ENCODE measurements at regions not wholly inside any gene's neighbourhood (a gene's known extent, or its start where the extent isn't known, plus 50 kb on each side); places are given as distances from the start of the nearest gene placed in this dataset.

DNA sequence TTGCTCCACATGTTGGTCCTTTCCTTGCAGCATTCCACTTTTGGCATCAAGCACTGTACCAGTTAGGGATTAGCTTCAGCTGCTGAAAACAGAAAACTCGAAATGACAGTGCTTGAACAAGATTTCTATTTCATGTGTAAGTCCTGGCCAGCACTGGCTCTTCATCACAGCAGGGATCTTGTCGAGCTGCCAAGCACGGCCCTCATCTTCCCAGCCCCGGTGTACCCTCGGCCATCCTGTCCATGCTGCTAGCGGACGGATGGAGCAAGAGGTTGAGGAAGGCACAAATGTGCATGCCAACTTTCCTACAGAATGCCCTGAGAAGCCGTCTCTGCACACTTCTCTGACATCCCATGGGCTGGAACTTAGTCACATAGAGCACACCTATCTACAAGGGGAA is 130.6 kb downstream of the TENT4A start:
- no peak for DNase-seq (ENCODE audit: insufficient read length, low spot score)
- no peak for TF ChIP-seq POLR2A (IDR thresholded peaks at IDR 0.05; ENCODE audit: low read depth, low read length)
- no peak for FAIRE-seq

DNA sequence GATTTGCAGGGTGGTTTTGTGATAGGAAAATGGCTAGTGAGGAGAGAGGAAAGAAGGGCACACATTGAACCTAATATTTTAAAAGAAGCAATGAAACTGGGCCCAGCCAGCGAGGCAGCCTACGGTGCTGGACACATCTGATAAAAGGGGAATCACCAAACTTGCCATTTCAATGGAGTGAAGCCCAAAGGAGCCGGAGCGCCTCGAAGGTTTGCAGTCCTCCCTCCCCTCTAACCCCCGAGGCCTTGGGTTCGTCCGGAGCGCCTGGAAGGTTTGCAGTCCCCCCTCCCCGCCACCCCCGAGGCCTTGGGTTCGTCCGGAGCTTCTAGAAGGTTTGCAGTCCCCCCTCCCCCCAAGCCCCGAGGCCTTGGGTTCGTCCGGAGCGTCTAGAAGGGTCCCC is 132.6 kb downstream of the TENT4A start:
- no peak for DNase-seq (ENCODE audit: insufficient read length, low spot score)
- TF ChIP-seq POLR2A (IDR thresholded peaks at IDR 0.05; ENCODE audit: low read depth, low read length) = no peak
- FAIRE-seq = no peak

DNA sequence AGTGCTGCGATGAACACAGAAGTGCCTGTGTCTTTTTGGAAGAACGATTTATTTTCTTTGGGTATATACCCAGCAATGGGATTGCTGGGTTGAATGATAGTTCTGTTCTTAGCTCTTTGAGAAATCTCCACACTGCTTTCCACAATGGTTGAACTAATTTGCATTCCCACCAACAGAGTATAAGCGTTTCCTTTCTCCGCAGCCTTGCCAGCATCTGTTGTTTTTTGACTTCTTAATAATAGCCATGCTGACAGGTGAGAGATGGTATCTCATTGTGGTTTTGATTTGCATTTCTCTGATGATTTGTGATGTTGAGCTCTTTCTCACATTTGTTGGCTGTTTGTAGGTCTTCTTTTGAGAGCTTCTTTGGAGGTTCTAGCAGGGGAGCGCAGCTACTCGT is 134.6 kb downstream of the TENT4A start:
- no peak for TF ChIP-seq POLR2A (IDR thresholded peaks at IDR 0.05; ENCODE audit: low read depth, low read length)
- DNase-seq (ENCODE audit: insufficient read length, low spot score) = no peak
- FAIRE-seq = no peak

DNA sequence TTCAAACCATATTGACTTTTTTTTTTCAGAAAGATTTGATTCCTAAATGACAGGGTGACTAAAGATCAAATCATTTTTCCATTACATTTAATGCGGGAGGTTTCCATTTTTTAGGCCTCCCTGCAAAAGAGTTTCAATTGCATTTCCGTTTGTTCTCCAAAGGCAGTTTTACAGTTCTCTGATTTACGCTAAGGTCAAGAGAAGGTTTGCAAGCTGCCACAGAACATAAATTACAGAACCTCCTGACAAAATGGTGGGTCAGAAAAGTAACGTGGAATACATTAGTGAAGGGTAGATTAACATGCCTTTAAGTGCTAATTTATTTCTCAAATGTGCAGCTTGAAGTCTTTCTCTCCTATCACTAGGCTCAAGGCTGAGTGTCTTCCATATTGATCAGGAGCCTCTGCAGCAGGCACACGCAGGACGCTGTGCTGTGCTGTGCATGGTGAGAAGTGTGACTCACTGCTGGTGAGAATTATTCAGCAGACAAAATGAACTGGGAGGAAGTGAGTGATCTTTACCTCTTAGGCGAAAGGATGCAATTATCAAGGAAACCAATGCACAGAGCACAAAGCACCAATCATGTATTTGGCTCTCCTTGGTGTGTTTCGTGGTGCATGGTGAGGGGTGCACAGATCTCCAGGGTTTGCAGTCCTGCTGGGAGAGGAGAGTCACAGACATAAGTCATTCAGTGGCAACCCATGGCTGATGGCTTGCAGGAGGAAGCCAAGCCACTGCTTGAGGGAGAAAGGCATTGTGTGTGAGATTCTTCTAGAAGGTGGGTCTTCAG is 136.3 kb downstream of the TENT4A start:
- no peak for FAIRE-seq
- peak; percentile 48 for DNase-seq (ENCODE audit: insufficient read length, low spot score)
- no peak for TF ChIP-seq POLR2A (IDR thresholded peaks at IDR 0.05; ENCODE audit: low read depth, low read length)

DNA sequence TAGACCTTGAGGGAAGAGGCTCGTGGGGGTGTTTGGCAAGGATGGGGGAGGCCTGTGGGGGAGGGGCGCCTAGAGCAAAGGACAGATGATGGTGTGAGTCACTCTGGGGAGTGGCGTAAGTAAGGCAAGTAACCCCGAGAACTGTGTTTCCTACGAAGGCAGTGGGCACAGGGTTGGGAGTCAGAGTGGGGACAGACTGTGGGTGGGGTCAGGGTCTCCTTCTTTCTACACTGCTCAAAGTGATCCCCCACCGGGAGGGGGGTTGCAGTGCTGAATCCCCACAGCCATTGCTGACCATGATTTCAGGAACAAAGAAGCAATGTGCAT is 136.8 kb downstream of the TENT4A start:
- no peak for DNase-seq (ENCODE audit: insufficient read length, low spot score)
- no peak for FAIRE-seq
- no peak for TF ChIP-seq POLR2A (IDR thresholded peaks at IDR 0.05; ENCODE audit: low read depth, low read length)

DNA sequence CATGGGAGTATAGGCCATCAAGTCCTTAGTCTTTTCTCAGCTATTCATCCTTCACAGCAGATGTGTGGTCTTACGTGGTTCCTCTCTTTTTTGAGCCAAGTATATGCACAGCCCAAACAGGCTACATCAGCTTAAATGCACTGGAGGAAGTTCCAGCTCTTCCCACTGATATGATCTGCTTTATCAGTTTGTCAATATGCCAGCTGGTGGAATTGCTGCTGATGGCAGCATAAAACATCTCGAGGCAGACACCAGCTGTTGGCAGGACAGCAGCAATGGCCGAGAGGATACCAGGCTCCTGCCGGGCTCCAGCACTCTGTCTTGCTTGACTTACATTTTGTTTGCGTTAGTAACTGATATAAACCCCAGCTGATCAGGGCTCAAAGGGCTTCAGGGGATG is 143.4 kb downstream of the TENT4A start:
- FAIRE-seq = no peak
- no peak for TF ChIP-seq POLR2A (IDR thresholded peaks at IDR 0.05; ENCODE audit: low read depth, low read length)
- no peak for DNase-seq (ENCODE audit: insufficient read length, low spot score)

DNA sequence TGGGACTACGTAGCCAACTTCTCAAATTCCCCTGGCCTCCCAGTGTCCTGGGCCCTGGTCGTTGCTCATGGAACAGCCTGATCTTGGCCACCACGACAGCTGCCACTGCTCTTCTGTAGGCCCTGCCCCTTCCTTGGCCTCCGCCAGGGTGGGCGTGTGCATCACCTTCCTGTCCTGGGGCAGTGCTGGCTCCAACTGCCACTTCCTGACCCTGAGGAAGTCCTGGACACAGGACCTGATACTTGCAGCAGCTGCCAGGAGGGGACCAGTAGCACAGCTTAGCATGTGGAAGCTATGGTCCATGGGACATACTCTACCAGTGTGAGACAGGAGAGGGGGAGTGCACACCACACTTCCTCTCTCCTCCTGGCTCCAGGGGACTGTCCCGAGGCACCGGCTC is 145.2 kb downstream of the TENT4A start:
- DNase-seq (ENCODE audit: insufficient read length, low spot score) = no peak
- no peak for FAIRE-seq
- no peak for TF ChIP-seq POLR2A (IDR thresholded peaks at IDR 0.05; ENCODE audit: low read depth, low read length)

DNA sequence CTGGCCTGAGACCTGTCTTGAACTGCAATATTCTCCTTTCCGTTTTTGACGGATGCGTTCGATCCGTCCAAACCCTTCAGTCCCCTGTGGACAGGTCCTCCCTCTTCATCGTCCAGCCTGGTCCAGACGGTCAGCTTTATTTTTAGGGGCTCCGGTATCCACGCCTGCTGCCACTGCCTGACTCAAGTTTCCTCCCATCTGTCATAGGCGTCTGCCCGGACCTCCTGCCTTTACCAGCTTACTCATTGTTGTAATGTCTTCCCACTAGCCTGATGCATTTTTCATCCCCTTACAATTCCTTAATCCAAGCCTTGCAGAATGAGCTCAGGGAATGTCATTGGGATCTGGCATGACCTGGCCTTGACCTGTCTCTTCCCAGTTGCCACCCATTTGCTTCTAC is 145.8 kb downstream of the TENT4A start:
- FAIRE-seq (no peak), DNase-seq (ENCODE audit: insufficient read length, low spot score) (no peak)
- no peak for TF ChIP-seq POLR2A (IDR thresholded peaks at IDR 0.05; ENCODE audit: low read depth, low read length)

DNA sequence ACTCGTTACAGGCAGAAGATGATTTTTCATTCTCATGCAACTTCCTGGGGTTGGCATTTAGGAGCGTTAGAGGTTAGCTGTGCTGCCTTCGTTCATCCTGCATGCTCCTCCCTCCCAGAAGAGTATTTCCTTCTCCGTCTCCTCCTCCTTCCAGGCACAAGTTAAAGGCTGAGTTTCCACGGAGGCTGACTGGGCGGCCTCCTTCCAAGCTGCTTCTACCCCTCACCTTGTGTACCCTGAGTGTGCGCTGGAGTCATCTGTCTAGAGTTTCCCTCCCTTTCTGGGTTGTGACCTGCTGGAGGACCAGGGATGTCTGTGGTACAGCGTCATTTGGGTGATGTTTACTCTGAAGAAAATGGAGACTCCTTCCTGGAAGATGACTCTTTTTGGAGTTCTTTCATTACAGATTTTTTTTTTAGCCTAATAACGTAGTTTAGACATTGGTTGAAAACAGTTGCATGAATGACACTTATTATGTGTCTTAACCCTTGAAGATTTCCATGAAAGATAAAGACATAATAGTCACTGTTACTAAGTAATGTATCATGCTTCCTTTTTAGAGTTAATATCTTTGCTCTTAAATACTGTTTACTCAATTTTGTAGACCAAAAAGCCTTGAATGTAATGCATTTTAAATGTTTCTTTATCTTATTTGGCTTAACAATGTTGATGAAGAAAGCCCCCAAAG is 146.9 kb downstream of the TENT4A start:
- FAIRE-seq (no peak), DNase-seq (ENCODE audit: insufficient read length, low spot score) (no peak)
- TF ChIP-seq POLR2A (IDR thresholded peaks at IDR 0.05; ENCODE audit: low read depth, low read length) = no peak

DNA sequence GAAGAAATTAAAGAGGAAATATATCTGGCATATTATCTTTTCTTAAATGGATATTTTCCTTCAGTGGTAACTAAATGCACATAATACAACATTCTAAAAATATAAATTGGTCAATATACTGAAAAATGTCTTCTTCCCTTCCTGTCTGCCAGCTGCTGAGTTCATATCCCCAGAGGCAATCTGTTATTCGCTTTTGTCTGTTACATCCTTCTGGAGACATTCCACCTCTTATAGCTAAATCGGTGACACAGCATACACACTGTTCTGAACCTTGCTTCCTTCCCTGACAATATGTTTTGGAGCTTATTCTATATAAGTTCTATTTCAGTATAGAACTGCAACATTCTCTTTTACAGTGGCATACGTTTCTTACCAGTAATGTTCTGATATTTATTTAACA is 147.8 kb downstream of the TENT4A start:
- FAIRE-seq (no peak), DNase-seq (ENCODE audit: insufficient read length, low spot score) (no peak)
- TF ChIP-seq POLR2A (IDR thresholded peaks at IDR 0.05; ENCODE audit: low read depth, low read length) = no peak

DNA sequence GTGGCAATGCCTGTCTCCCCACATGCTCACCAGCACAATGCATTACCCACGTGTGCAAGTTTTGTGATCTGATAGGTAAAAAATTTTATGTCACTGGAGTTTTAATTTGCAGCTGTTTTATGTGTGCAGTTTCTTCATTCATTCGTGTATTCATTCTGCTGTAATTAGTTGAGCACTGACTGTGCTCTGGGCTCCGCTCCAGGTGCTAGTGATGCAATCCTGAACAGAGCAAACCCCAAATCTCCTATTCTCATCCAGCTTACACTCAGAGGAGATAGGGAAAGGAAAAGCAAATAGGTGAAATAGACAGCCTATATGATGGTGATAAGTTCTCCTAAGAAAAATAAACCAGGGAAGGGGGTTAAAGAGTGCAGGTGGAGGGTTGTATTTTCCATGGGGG is 148.4 kb downstream of the TENT4A start:
- TF ChIP-seq POLR2A (IDR thresholded peaks at IDR 0.05; ENCODE audit: low read depth, low read length) = no peak
- no peak for DNase-seq (ENCODE audit: insufficient read length, low spot score)
- no peak for FAIRE-seq

DNA sequence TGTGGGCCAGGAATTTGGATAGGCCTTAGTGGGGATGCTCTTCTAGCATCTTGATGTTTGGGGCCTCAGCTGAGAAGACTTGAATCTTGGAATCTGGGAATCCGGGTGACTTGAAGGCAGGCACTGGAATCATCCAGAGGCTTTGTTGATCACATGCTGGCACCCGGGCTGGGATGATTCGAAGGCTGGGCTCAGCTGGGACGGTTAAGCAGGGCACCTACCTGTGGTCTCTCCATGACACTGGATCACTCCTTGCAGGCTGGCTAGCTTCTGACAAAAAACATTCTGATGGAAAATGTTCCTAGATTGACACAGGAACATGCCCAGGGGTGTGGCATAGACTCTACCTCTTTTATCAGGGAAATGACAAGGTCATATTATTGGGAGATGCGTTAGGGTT is 149.1 kb downstream of the TENT4A start:
- FAIRE-seq = no peak
- TF ChIP-seq POLR2A (IDR thresholded peaks at IDR 0.05; ENCODE audit: low read depth, low read length) = no peak
- no peak for DNase-seq (ENCODE audit: insufficient read length, low spot score)

DNA sequence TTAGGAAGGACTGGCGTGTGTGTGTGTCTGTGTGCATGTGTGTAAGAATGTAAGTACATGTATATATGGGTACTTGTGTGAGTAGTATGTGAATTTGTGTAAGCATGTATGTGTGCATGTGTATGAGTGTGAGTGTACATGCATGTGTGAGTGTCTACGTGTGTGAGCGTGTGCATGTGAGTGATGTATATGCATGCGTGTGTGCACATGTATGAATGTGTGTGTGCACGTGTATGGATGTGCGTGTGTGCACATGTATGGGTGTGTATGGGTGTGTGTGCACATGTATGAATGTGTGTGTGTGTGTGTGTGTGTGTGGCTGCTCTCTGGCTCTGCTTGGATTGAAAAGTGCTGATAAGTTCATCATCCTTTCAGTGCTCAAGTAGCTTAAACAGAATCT is 154.5 kb downstream of the TENT4A start:
- TF ChIP-seq POLR2A (IDR thresholded peaks at IDR 0.05; ENCODE audit: low read depth, low read length) = no peak
- DNase-seq (ENCODE audit: insufficient read length, low spot score) = no peak
- FAIRE-seq = no peak

DNA sequence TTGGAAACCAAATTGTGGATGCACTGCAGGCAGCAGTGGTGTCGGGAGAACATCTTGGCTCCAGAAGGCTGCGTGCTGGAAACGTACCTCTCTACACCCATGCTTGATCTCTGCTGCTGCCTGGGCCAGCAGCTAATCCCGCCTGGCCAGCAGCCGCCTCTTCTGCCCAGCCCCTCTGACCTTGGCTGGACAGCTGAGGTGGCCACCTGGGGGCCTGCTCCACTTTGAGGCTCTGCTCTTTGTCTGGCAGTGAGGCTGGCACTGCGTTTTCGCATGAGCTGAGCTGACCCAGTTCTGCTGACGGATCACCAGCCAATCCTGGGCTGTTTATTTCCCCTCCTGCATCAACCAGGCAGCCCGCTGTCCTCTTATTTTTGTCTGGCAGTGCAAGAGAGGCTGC is 154.9 kb downstream of the TENT4A start:
- no peak for DNase-seq (ENCODE audit: insufficient read length, low spot score)
- FAIRE-seq = no peak
- TF ChIP-seq POLR2A (IDR thresholded peaks at IDR 0.05; ENCODE audit: low read depth, low read length) = no peak

DNA sequence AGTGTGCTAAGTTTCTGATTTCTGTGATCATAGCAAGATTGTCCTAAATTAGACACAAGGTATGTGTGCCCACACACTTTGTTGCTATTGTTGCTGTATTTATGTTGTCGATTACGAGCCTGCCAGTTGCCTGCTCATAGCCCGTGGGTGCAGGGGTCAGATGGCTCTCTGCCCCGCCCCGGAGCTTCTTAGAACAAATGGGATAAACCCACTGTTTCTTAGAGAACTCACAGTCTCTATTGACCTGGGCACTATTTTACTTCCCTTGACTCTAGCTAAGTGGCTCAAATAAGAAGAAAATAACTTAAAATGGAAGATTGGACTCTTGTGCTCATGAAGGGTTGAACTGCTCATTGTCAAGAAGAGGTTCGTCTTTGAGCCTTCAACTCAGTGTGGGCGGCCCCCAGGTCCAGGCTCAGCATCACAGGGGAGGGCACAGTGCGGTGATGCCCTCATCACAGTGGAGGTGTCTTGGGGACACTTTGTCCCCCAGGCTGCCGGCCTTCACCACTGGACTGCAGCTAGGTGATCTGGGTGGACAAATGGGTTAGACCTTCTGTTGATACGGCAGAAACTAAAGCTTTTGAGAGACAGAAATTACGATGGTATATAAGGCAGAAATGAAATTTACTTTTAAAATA is 155.5 kb downstream of the TENT4A start:
- FAIRE-seq = no peak
- no peak for DNase-seq (ENCODE audit: insufficient read length, low spot score)
- TF ChIP-seq POLR2A (IDR thresholded peaks at IDR 0.05; ENCODE audit: low read depth, low read length) = no peak
